IMR-90 (cell line): ENCODE measurements at regions not wholly inside any gene's neighbourhood (a gene's known extent, or its start where the extent isn't known, plus 50 kb on each side); places are given as distances from the start of the nearest gene placed in this dataset.

Experiments
- ATAC-seq: fragments of 200-7000 bp; cut with Tn5 transposase; 2 replicates; pipeline ENCODE4 v1.9.1; 2020; ENCODE audit warnings: low read depth, mild to moderate bottlenecking, moderate library complexity
- BruUV-seq: library from RNA; stranded (reverse); fragments of 400-500 nt; replicated peaks from 2 replicates; lab custom pipeline; 2021; lab: Mats Ljungman, UMichigan
- CTCF ChIA-PET: fragments of 300-600 bp; formaldehyde crosslinking; extraction: SDS; loops from one replicate; lab custom pipeline; 2021; ENCODE audit warnings: antibody characterized with exemption; lab: Yijun Ruan, JAX
- POLR2A ChIA-PET: fragments of 300-600 bp; sonication (Branson Sonifier 250); formaldehyde crosslinking; loops from one replicate; lab custom pipeline; 2022; ENCODE audit warnings: antibody characterized with exemption; ENCODE audit not compliant: unreplicated experiment; lab: Charles Lee
- DNase-seq: peaks from one replicate; pipeline ENCODE4 v3.0.0; 2013
- H2AFZ ChIP-seq: replicated peaks from 2 replicates; pipeline ENCODE3; 2013; ENCODE audit warnings: low read length, mild to moderate bottlenecking; ENCODE audit not compliant: poor library complexity
- H2AK5ac ChIP-seq: 2 replicates; pipeline ENCODE4 v1.6.1; 2013; ENCODE audit warnings: low read depth, low read length, inconsistent platforms
- H2AK9ac ChIP-seq: replicated peaks from 2 replicates; pipeline ENCODE3; 2013; ENCODE audit warnings: mild to moderate bottlenecking, low read depth, low read length, moderate library complexity; ENCODE audit not compliant: poor library complexity
- H2BK120ac ChIP-seq: 2 replicates; pipeline ENCODE4 v1.6.1; 2013; ENCODE audit warnings: low read depth, low read length, inconsistent platforms
- H2BK15ac ChIP-seq: 3 replicates; pipeline ENCODE4 v1.6.1; 2013; ENCODE audit warnings: low read depth, low read length, inconsistent platforms
- H2BK20ac ChIP-seq: 2 replicates; pipeline ENCODE4 v1.6.1; 2013; ENCODE audit warnings: low read depth, mild to moderate bottlenecking, inconsistent platforms, low read length, moderate library complexity
- H2BK5ac ChIP-seq: 2 replicates; pipeline ENCODE4 v1.6.1; 2013; ENCODE audit warnings: mild to moderate bottlenecking, low read depth, low read length, inconsistent platforms; ENCODE audit not compliant: poor library complexity, severe bottlenecking
- H3K14ac ChIP-seq: replicated peaks from 2 replicates; pipeline ENCODE4 v1.6.1; 2013; ENCODE audit warnings: low read depth, low read length, inconsistent platforms
- H3K18ac ChIP-seq: 2 replicates; pipeline ENCODE4 v1.6.1; 2013; ENCODE audit warnings: low read depth, low read length, control low read depth
- H3K23ac ChIP-seq: 2 replicates; pipeline ENCODE4 v1.6.1; 2013; ENCODE audit warnings: low read depth, low read length, inconsistent platforms
- H3K27ac ChIP-seq: 2 replicates; pipeline ENCODE4 v1.5.1; 2013; ENCODE audit warnings: mild to moderate bottlenecking, control low read depth, low read length; ENCODE audit not compliant: insufficient read depth
- H3K27me3 ChIP-seq: 2 replicates; pipeline ENCODE4 v1.6.1; 2013; ENCODE audit warnings: low read length; ENCODE audit not compliant: control insufficient read depth, insufficient read depth
- H3K36me3 ChIP-seq: 2 replicates; pipeline ENCODE4 v1.6.1; 2013; ENCODE audit warnings: low read length, mixed read lengths; ENCODE audit not compliant: control insufficient read depth, insufficient read depth
- H3K4ac ChIP-seq: 2 replicates; pipeline ENCODE4 v1.6.1; 2013; ENCODE audit warnings: low read depth, low read length, inconsistent platforms
- H3K4me1 ChIP-seq: 2 replicates; pipeline ENCODE4 v1.6.1; 2013; ENCODE audit warnings: low read length, mixed read lengths; ENCODE audit not compliant: control insufficient read depth, insufficient read depth
- H3K4me2 ChIP-seq: 2 replicates; pipeline ENCODE4 v1.6.1; 2013; ENCODE audit warnings: low read depth, mild to moderate bottlenecking, control low read depth, low read length, moderate library complexity
- H3K4me3 ChIP-seq: 2 replicates; pipeline ENCODE4 v1.5.1; 2013; ENCODE audit warnings: low read depth, mild to moderate bottlenecking, control low read depth, low read length, moderate library complexity; ENCODE audit not compliant: insufficient read depth
- H3K56ac ChIP-seq: 2 replicates; pipeline ENCODE4 v1.6.1; 2013; ENCODE audit warnings: low read length, inconsistent platforms; ENCODE audit not compliant: insufficient read depth; ENCODE audit errors: extremely low read depth
- H3K79me1 ChIP-seq, 2 experiments: 2 replicates each; pipeline ENCODE4 v1.6.1; 2013; ENCODE audit warnings: low read length in 2 of 2, inconsistent platforms in 1 of 2, low read depth in 1 of 2
- H3K9ac ChIP-seq: 2 replicates; pipeline ENCODE4 v1.6.1; 2013; ENCODE audit warnings: low read depth, low read length, control low read depth
- H3K9me1 ChIP-seq: 2 replicates; pipeline ENCODE4 v1.6.1; 2013; ENCODE audit warnings: low read length, inconsistent platforms; ENCODE audit not compliant: insufficient read depth
- H3K9me3 ChIP-seq: 2 replicates; pipeline ENCODE4 v1.6.1; 2013; ENCODE audit warnings: low read length; ENCODE audit not compliant: control insufficient read depth, insufficient read depth
- H4K20me1 ChIP-seq: 2 replicates; pipeline ENCODE4 v1.6.1; 2013; ENCODE audit warnings: low read length, inconsistent platforms; ENCODE audit not compliant: insufficient read depth
- H4K5ac ChIP-seq: 2 replicates; pipeline ENCODE4 v1.6.1; 2013; ENCODE audit warnings: mild to moderate bottlenecking, low read depth, low read length, control low read depth
- H4K8ac ChIP-seq, 2 experiments: 2 replicates each; pipeline ENCODE4 v1.6.1; 2013; ENCODE audit warnings: low read depth in 2 of 2, low read length in 2 of 2, control low read depth in 1 of 2, inconsistent platforms in 1 of 2
- H4K91ac ChIP-seq: 2 replicates; pipeline ENCODE4 v1.6.1; 2013; ENCODE audit warnings: low read depth, low read length, inconsistent platforms; ENCODE audit not compliant: insufficient read depth
- BHLHE40 ChIP-seq: fragments of 150-350 bp; IDR thresholded peaks from 2 replicates; pipeline ENCODE4 v1.6.1; 2016; ENCODE audit warnings: mild to moderate bottlenecking, low read depth, low read length
- CHD1 ChIP-seq: IDR thresholded peaks from 2 replicates; pipeline ENCODE4 v1.6.1; 2012; ENCODE audit warnings: low read depth, low read length, improper control_type of control experiment
- FOS ChIP-seq: fragments of 150-350 bp; IDR thresholded peaks from 2 replicates; pipeline ENCODE4 v1.6.1; 2016; ENCODE audit warnings: low read depth, low read length
- POLR2A ChIP-seq: IDR thresholded peaks from 2 replicates; pipeline ENCODE4 v1.6.1; 2012; ENCODE audit warnings: mild to moderate bottlenecking, low read depth, low read length
- RAD21 ChIP-seq: IDR thresholded peaks from 2 replicates; pipeline ENCODE4 v1.6.1; 2012; ENCODE audit warnings: low read length, improper control_type of control experiment
- RFX5 ChIP-seq: IDR thresholded peaks from 2 replicates; pipeline ENCODE4 v1.8.0; 2012; ENCODE audit warnings: low read depth, mild to moderate bottlenecking, low read length, moderate library complexity
- WGBS, 2 experiments: methylation state at CpG; one replicate each; pipeline versions ENCODE4 v1.1.5 to v1.1.7; 2013; ENCODE audit warnings: missing lambda C conversion rate in 2 of 2; ENCODE audit not compliant: insufficient read length in 1 of 2; ENCODE audit errors: extremely low coverage in 2 of 2; 5-methylcytosine and 5-hydroxymethylcytosine counted together
- dilution Hi-C: fragments of 300-500 bp; cut with HindIII; formaldehyde crosslinking; loops from one replicate; pipeline ENCODE4 v1.14.3; 2018; ENCODE audit warnings: low sequenced_read_pairs; ENCODE audit not compliant: unreplicated experiment
- in situ Hi-C: fragments of 300-500 bp; cut with MboI; formaldehyde crosslinking; loops from 3 replicates; pipeline ENCODE4 v1.14.3; 2019; ENCODE audit warnings: low sequenced_read_pairs, inconsistent platforms, mixed read lengths
- intact Hi-C: fragments of 100-400 bp; cut with micrococcal nuclease; formaldehyde crosslinking; loops from 2 replicates; pipeline ENCODE4 v1.10.0; 2022
- TF ChIP-seq, protein P1 (sequence below): fragments of 150-350 bp; IDR thresholded peaks from 2 replicates; pipeline ENCODE4 v1.6.1; 2017; ENCODE audit warnings: mild to moderate bottlenecking, antibody characterized with exemption, low read length, low read depth

DNA sequence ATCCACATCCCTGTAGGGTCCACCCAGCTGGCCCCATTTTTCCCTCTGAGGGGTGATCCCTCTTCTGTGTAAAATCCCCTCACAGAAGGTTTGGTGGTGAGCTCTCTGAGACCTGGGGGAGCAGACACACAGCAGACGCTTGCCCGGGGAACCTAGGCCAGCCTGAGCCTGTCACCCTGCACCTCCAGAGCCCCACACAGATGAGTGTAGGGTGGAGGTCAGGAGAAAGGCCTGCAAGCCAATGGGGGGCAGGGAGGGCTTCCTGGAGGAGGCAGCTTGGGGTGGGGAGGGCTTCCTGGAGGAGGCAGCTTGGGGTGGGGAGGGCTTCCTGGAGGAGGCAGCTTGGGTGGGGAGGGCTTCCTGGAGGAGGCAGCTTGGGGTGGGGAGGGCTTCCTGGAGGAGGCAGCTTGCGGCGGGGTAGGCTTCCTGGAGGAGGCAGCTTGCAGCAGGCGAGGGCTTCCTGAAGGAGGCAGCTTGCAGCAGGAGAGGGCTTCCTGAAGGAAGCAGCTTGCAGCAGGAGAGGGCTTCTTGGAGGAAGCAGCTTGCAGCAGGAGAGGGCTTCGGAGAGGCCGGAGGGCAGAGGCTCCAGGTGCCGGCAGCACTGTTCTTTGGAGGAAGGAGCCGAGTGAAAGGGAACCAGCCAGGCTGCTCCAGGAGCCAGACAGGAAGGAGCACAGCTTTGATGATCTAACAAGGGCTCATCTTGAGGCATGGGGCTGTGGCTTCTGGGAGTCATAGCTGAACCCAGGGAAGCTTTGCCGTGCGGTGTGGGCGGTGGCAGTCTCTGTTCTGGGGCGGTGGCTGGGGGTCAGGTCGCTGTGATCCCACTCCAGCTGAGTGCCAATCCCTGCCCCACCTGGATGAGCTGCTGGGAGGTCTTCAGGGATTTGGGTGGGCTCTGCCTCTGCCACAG is 83.7 kb upstream of the ZNF469 start:
- in situ Hi-C loops, result no loop called here

More for the DNA sequence above, 83.7 kb upstream of the ZNF469 start:
- Histone ChIP-seq H3K9ac (peak overlapping the region; percentile 24; the same call in 1 of the 2 replicates), H3K79me1 (peaks cover 0 to 39% of the 10 kb centered on the region in 2 experiments; a peak in 2 of 4 replicates), H3K18ac (peak overlapping the region; percentile 15), H3K9me3 (no peaks in the 10 kb centered on the region), H2AK9ac (peak overlapping the region; percentile 77), H3K36me3 (no peaks in the 10 kb centered on the region), H3K4ac (peak overlapping the region; percentile 97), H2AFZ (peak overlapping the region; percentile 72), H3K23ac (peak overlapping the region; percentile 77), H3K9me1 (peaks cover 32% of the 10 kb centered on the region), H3K27ac (peak overlapping the region; percentile 32; the same call in 1 of the 2 replicates), H2AK5ac (peak overlapping the region; percentile 96), H3K4me3 (no peak overlapping the region), H3K56ac (no peak overlapping the region; the same call in none of the 2 replicates), H3K4me2 (no peak overlapping the region), H2BK15ac (peak overlapping the region; percentile 94; the same call in 2 of the 3 replicates), H2BK120ac (peak overlapping the region; percentile 98), H2BK5ac (peak overlapping the region; percentile 72), H4K91ac (peak overlapping the region; percentile 97), H2BK20ac (peak overlapping the region; percentile 95), H3K4me1 (peaks cover 33% of the 10 kb centered on the region), H3K14ac (peak overlapping the region; percentile 92), H4K20me1 (no peaks in the 10 kb centered on the region), H3K27me3 (no peaks in the 10 kb centered on the region), H4K8ac (peak overlapping the region; percentile 27 to 73; a peak in 3 of 4 replicates), H4K5ac (peak overlapping the region; percentile 77)
- dilution Hi-C loops, result no loop called here
- TF ChIP-seq FOS (peak; percentile 24; the same call in 1 of the 2 replicates), CHD1 (no peak), POLR2A (peak; percentile 28; the same call in 1 of the 2 replicates), RAD21 (peak; percentile 19; the same call in 1 of the 2 replicates), BHLHE40 (no peak), RFX5 (no peak)
- TF ChIP-seq, protein P1, sequence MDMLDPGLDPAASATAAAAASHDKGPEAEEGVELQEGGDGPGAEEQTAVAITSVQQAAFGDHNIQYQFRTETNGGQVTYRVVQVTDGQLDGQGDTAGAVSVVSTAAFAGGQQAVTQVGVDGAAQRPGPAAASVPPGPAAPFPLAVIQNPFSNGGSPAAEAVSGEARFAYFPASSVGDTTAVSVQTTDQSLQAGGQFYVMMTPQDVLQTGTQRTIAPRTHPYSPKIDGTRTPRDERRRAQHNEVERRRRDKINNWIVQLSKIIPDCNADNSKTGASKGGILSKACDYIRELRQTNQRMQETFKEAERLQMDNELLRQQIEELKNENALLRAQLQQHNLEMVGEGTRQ, result no peak
- ChIA-PET CTCF (interaction anchor here (0.7 kb wide), 1 partner anchor 66 kb away, joined by 3 read pairs; no protein-coding TSS in a partner anchor), POLR2A (no interaction called here)
- DNase-seq (peak; percentile 68), ATAC-seq (no peak)
- BruUV-seq, result no TSS peak
- WGBS, 2 experiments, result 80% methylated on average over 2 of the region's 14 CpGs; no CpG with 5 or more reads in 1 of the 2 experiments
- intact Hi-C loops, result no loop called here
